Upper lobe of right lung (tissue), 1 donor: ENCODE measurements at regions not wholly inside any gene's neighbourhood (a gene's known extent, or its start where the extent isn't known, plus 50 kb on each side); places are given as distances from the start of the nearest gene placed in this dataset.
"Not testable (repeated sequence)": the region's sequence is repeated elsewhere in the genome, so short reads cannot be mapped to it uniquely, and the experiment has no call there.

Experiments used
- ATAC-seq: fragments of 200-7000 bp; cut with Tn5 transposase; one replicate; pipeline ENCODE4 v1.9.1; 2020; ENCODE audit warnings: mild to moderate bottlenecking, moderate library complexity
- DNase-seq: peaks from one replicate; pipeline ENCODE4 v3.0.0-alpha.2; 2020
- H3K27ac ChIP-seq: fragments of 200-600 bp; one replicate; pipeline ENCODE4 v1.8.0; 2022
- H3K27me3 ChIP-seq: fragments of 200-600 bp; one replicate; pipeline ENCODE4 v1.8.0; 2022; ENCODE audit warnings: mild to moderate bottlenecking
- H3K36me3 ChIP-seq: fragments of 200-600 bp; one replicate; pipeline ENCODE4 v1.8.0; 2022
- H3K4me1 ChIP-seq: fragments of 200-600 bp; one replicate; pipeline ENCODE4 v1.8.0; 2022
- H3K4me3 ChIP-seq: fragments of 200-600 bp; one replicate; pipeline ENCODE4 v1.8.0; 2022; ENCODE audit warnings: mild to moderate bottlenecking
- H3K9me3 ChIP-seq: fragments of 200-600 bp; one replicate; pipeline ENCODE4 v1.8.0; 2022
- CTCF ChIP-seq: fragments of 200-600 bp; IDR thresholded peaks from one replicate; pipeline ENCODE4 v1.8.0; 2022; ENCODE audit warnings: antibody characterized with exemption
- intact Hi-C: fragments of 100-400 bp; cut with DNase I; formaldehyde crosslinking; loops from one replicate; pipeline ENCODE4 v1.11.0; 2022
- donor health status: DM: no; HTN: yes; CAD: no; lungs with severe emphysema.

- Histone ChIP-seq H3K9me3 (no peaks in the 10 kb centered on the region), H3K27ac (no peak overlapping the region), H3K4me1 (no peaks in the 10 kb centered on the region), H3K27me3 (no peaks in the 10 kb centered on the region), H3K4me3 (no peak overlapping the region), H3K36me3 (no peaks in the 10 kb centered on the region)
- no peak for ATAC-seq
- intact Hi-C loops = no loop called here
- TF ChIP-seq CTCF = no peak
- no peak for DNase-seq
These were observed 90.4 kb upstream of the RAB40AL start for GRCh38 chrX:102846544-102847236.

- H3K36me3 ChIP-seq = no peaks in the 10 kb centered on the region
- no peaks in the 10 kb centered on the region for H3K27me3 ChIP-seq
- no peak for ATAC-seq
- intact Hi-C loops = no loop called here
- TF ChIP-seq CTCF = no peak
- no peak overlapping the region for H3K27ac ChIP-seq
- no peaks in the 10 kb centered on the region for H3K9me3 ChIP-seq
- H3K4me3 ChIP-seq = no peak overlapping the region
- no peak for DNase-seq
- no peaks in the 10 kb centered on the region for H3K4me1 ChIP-seq
These were observed 89.7 kb upstream of the RAB40AL start for GRCh38 chrX:102847362-102847761.

- Histone ChIP-seq H3K4me3 (no peak overlapping the region), H3K4me1 (no peaks in the 10 kb centered on the region), H3K36me3 (no peaks in the 10 kb centered on the region), H3K27me3 (no peaks in the 10 kb centered on the region), H3K9me3 (no peaks in the 10 kb centered on the region), H3K27ac (no peak overlapping the region)
- TF ChIP-seq CTCF = no peak
- intact Hi-C loops = no loop called here
- DNase-seq (no peak), ATAC-seq (no peak)
These were observed 87.7 kb upstream of the RAB40AL start for GRCh38 chrX:102849396-102849795.

GRCh38 chrX:102858826-102859549, 78.1 kb upstream of the RAB40AL start:
- intact Hi-C loops = not testable (repeated sequence)

GRCh38 chrX:102859550-102859871, 77.6 kb upstream of the RAB40AL start:
- ATAC-seq (no peak), DNase-seq (no peak)
- intact Hi-C loops = no loop called here
- no peaks in the 10 kb centered on the region for H3K9me3 ChIP-seq
- no peak for TF ChIP-seq CTCF
- H3K27me3 ChIP-seq = no peaks in the 10 kb centered on the region
- H3K4me3 ChIP-seq = no peak overlapping the region
- H3K27ac ChIP-seq = no peak overlapping the region
- no peaks in the 10 kb centered on the region for H3K36me3 ChIP-seq
- no peaks in the 10 kb centered on the region for H3K4me1 ChIP-seq

More at GRCh38 chrX:102858826-102859549, 78.1 kb upstream of the RAB40AL start:
- not testable (repeated sequence) for DNase-seq, H3K27ac ChIP-seq, H3K36me3 ChIP-seq, H3K4me1 ChIP-seq, H3K9me3 ChIP-seq, H3K4me3 ChIP-seq, ATAC-seq, H3K27me3 ChIP-seq

- Histone ChIP-seq H3K27me3 (no peaks in the 10 kb centered on the region), H3K27ac (no peak overlapping the region), H3K4me1 (no peaks in the 10 kb centered on the region), H3K4me3 (no peak overlapping the region), H3K36me3 (no peaks in the 10 kb centered on the region), H3K9me3 (no peaks in the 10 kb centered on the region)
- ATAC-seq (no peak), DNase-seq (no peak)
- intact Hi-C loops = no loop called here
- no peak for TF ChIP-seq CTCF
These were observed 76.8 kb upstream of the RAB40AL start for GRCh38 chrX:102860235-102860634.
